H1 (cell line): ENCODE measurements at regions not wholly inside any gene's neighbourhood (a gene's known extent, or its start where the extent isn't known, plus 50 kb on each side); places are given as distances from the start of the nearest gene placed in this dataset.

Experiments used
- ATF3 ChIP-seq: IDR thresholded peaks from 2 replicates; pipeline ENCODE4 v1.6.1; 2011; ENCODE audit warnings: low read depth, mild to moderate bottlenecking, low read length; ENCODE audit not compliant: insufficient read depth
- CREB1 ChIP-seq: IDR thresholded peaks from 2 replicates; pipeline ENCODE4 v1.6.1; 2012; ENCODE audit warnings: inconsistent platforms
- CTBP2 ChIP-seq: IDR thresholded peaks from 2 replicates; pipeline ENCODE4 v1.7.0; 2011; ENCODE audit warnings: borderline replicate concordance, mild to moderate bottlenecking, moderate library complexity, mixed read lengths, low read length; ENCODE audit not compliant: insufficient read depth, insufficient read length
- JUN ChIP-seq: IDR thresholded peaks from 2 replicates; pipeline ENCODE4 v1.6.1; 2011; ENCODE audit warnings: low read depth, mild to moderate bottlenecking, improper control_type of control experiment, low read length
- KDM5A ChIP-seq: fragments of 200-600 bp; IDR thresholded peaks from 2 replicates; pipeline ENCODE4 v1.7.1; 2012; ENCODE audit warnings: mild to moderate bottlenecking, low read length, inconsistent platforms, mixed read lengths
- NANOG ChIP-seq: IDR thresholded peaks from 2 replicates; pipeline ENCODE4 v1.6.1; 2011; ENCODE audit warnings: low read length, low read depth, mild to moderate bottlenecking, inconsistent platforms; ENCODE audit not compliant: insufficient read depth, poor library complexity, severe bottlenecking

- no peak for TF ChIP-seq JUN
- TF ChIP-seq KDM5A, result no peak
- TF ChIP-seq CTBP2, result no peak
- no peak for TF ChIP-seq CREB1
- no peak for TF ChIP-seq ATF3
- TF ChIP-seq NANOG, result no peak
These were observed 276.3 kb downstream of the RND3 start (continued) for GRCh38 chr2:150211164-150211631.
